SJSA1 (cell line): ENCODE measurements at regions not wholly inside any gene's neighbourhood (a gene's known extent, or its start where the extent isn't known, plus 50 kb on each side); places are given as distances from the start of the nearest gene placed in this dataset.
"Not testable (repeated sequence)": the region's sequence is repeated elsewhere in the genome, so short reads cannot be mapped to it uniquely, and the experiment has no call there.

Experiments
- DNase-seq, 2 experiments: peaks; one replicate each; pipeline ENCODE4 v3.0.0-alpha.2; 2015 to 2020; ENCODE audit warnings: low spot score in 2 of 2, low read depth in 1 of 2
- H3K27ac ChIP-seq: fragments of 250-450 bp; sonication (Bioruptor Pico); 2 replicates; pipeline ENCODE4 v1.5.1; 2020; ENCODE audit warnings: mild to moderate bottlenecking, moderate library complexity
- H3K27me3 ChIP-seq: fragments of 250-450 bp; sonication (Bioruptor Pico); replicated peaks from 2 replicates; pipeline ENCODE4 v1.5.1; 2020; ENCODE audit warnings: mild to moderate bottlenecking, moderate library complexity
- H3K36me3 ChIP-seq: fragments of 250-450 bp; sonication (Bioruptor Pico); 2 replicates; pipeline ENCODE4 v1.5.1; 2020; ENCODE audit warnings: mild to moderate bottlenecking
- H3K4me1 ChIP-seq: fragments of 250-450 bp; sonication (Bioruptor Pico); replicated peaks from 2 replicates; pipeline ENCODE4 v1.6.1; 2021; ENCODE audit warnings: mild to moderate bottlenecking
- H3K4me3 ChIP-seq: fragments of 250-450 bp; sonication (Bioruptor Pico); 2 replicates; pipeline ENCODE4 v1.5.1; 2020; ENCODE audit warnings: mild to moderate bottlenecking
- H3K9me3 ChIP-seq: fragments of 250-450 bp; sonication (Bioruptor Pico); replicated peaks from 2 replicates; pipeline ENCODE4 v1.5.1; 2020; ENCODE audit warnings: mild to moderate bottlenecking

- H3K36me3 ChIP-seq, result no peaks in the 10 kb centered on the region
- no peaks in the 10 kb centered on the region for H3K4me1 ChIP-seq
- no peak overlapping the region for H3K4me3 ChIP-seq
- no peaks in the 10 kb centered on the region for H3K9me3 ChIP-seq
- no peak for DNase-seq
- no peak overlapping the region for H3K27ac ChIP-seq
- H3K27me3 ChIP-seq, result no peaks in the 10 kb centered on the region
Measured at GRCh38 chr3:181354140-181354539, 357.6 kb upstream of the SOX2 start.

GRCh38 chr3:181344331-181344730, 354.8 kb upstream of the DNAJC19 start:
- H3K4me1 ChIP-seq, result no peaks in the 10 kb centered on the region
- no peak for DNase-seq
- no peaks in the 10 kb centered on the region for H3K9me3 ChIP-seq
- H3K4me3 ChIP-seq, result no peak overlapping the region
- no peaks in the 10 kb centered on the region for H3K36me3 ChIP-seq
- H3K27me3 ChIP-seq, result no peaks in the 10 kb centered on the region
- H3K27ac ChIP-seq, result no peak overlapping the region

- Histone ChIP-seq H3K9me3 (no peaks in the 10 kb centered on the region), H3K4me3 (no peak overlapping the region), H3K36me3 (no peaks in the 10 kb centered on the region), H3K27me3 (no peaks in the 10 kb centered on the region), H3K4me1 (no peaks in the 10 kb centered on the region), H3K27ac (no peak overlapping the region)
- DNase-seq, result no peak
Measured at GRCh38 chr3:181336597-181336996, 347.1 kb upstream of the DNAJC19 start.

- no peak overlapping the region for H3K27ac ChIP-seq
- no peaks in the 10 kb centered on the region for H3K9me3 ChIP-seq
- no peak for DNase-seq
- H3K36me3 ChIP-seq, result no peaks in the 10 kb centered on the region
- no peaks in the 10 kb centered on the region for H3K4me1 ChIP-seq
- no peak overlapping the region for H3K4me3 ChIP-seq
- H3K27me3 ChIP-seq, result no peaks in the 10 kb centered on the region
Measured at GRCh38 chr3:181333394-181333793, 343.9 kb upstream of the DNAJC19 start.

GRCh38 chr3:181330821-181331563, 341.5 kb upstream of the DNAJC19 start:
- DNase-seq, result no peak
- Histone ChIP-seq H3K27me3 (no peaks in the 10 kb centered on the region), H3K4me3 (no peak overlapping the region), H3K4me1 (no peaks in the 10 kb centered on the region), H3K36me3 (no peaks in the 10 kb centered on the region), H3K9me3 (no peaks in the 10 kb centered on the region), H3K27ac (no peak overlapping the region)

GRCh38 chr3:181330257-181330656, 340.7 kb upstream of the DNAJC19 start:
- Histone ChIP-seq H3K9me3 (no peaks in the 10 kb centered on the region), H3K4me1 (no peaks in the 10 kb centered on the region), H3K36me3 (no peaks in the 10 kb centered on the region), H3K27me3 (no peaks in the 10 kb centered on the region), H3K27ac (no peak overlapping the region), H3K4me3 (no peak overlapping the region)
- no peak for DNase-seq

- no peak overlapping the region for H3K4me3 ChIP-seq
- H3K27me3 ChIP-seq, result no peaks in the 10 kb centered on the region
- no peaks in the 10 kb centered on the region for H3K9me3 ChIP-seq
Measured at GRCh38 chr3:181329024-181329423, 339.5 kb upstream of the DNAJC19 start.

GRCh38 chr3:181328346-181328745, 338.8 kb upstream of the DNAJC19 start:
- Histone ChIP-seq H3K27me3 (no peaks in the 10 kb centered on the region), H3K36me3 (no peaks in the 10 kb centered on the region), H3K4me3 (no peak overlapping the region), H3K27ac (no peak overlapping the region), H3K4me1 (no peaks in the 10 kb centered on the region), H3K9me3 (no peaks in the 10 kb centered on the region)
- DNase-seq, result no peak

More at GRCh38 chr3:181329024-181329423, 339.5 kb upstream of the DNAJC19 start:
- no peaks in the 10 kb centered on the region for H3K36me3 ChIP-seq
- no peak overlapping the region for H3K27ac ChIP-seq
- no peaks in the 10 kb centered on the region for H3K4me1 ChIP-seq
- no peak for DNase-seq

- H3K4me3 ChIP-seq, result no peak overlapping the region
- H3K36me3 ChIP-seq, result no peaks in the 10 kb centered on the region
- DNase-seq, result no peak
- no peaks in the 10 kb centered on the region for H3K4me1 ChIP-seq
- no peaks in the 10 kb centered on the region for H3K9me3 ChIP-seq
- no peak overlapping the region for H3K27ac ChIP-seq
- H3K27me3 ChIP-seq, result no peaks in the 10 kb centered on the region
Measured at GRCh38 chr3:181327349-181327748, 337.8 kb upstream of the DNAJC19 start.

- Histone ChIP-seq H3K27me3 (no peaks in the 10 kb centered on the region), H3K4me3 (no peak overlapping the region), H3K9me3 (no peaks in the 10 kb centered on the region), H3K4me1 (no peaks in the 10 kb centered on the region), H3K27ac (no peak overlapping the region), H3K36me3 (no peaks in the 10 kb centered on the region)
- DNase-seq, result peak in 1 of 2 experiments; percentile 8
Measured at GRCh38 chr3:181326637-181327223, 337.2 kb upstream of the DNAJC19 start.

- H3K9me3 ChIP-seq, H3K4me3 ChIP-seq, DNase-seq, H3K4me1 ChIP-seq, H3K27me3 ChIP-seq, H3K27ac ChIP-seq, H3K36me3 ChIP-seq: not testable (repeated sequence)
Measured at GRCh38 chr3:181324516-181324915, 335.0 kb upstream of the DNAJC19 start.

GRCh38 chr3:181318321-181318720, 328.8 kb upstream of the DNAJC19 start:
- Histone ChIP-seq H3K36me3 (no peaks in the 10 kb centered on the region), H3K9me3 (no peaks in the 10 kb centered on the region), H3K27ac (no peak overlapping the region), H3K4me3 (no peak overlapping the region), H3K4me1 (no peaks in the 10 kb centered on the region), H3K27me3 (no peaks in the 10 kb centered on the region)
- no peak for DNase-seq

- no peaks in the 10 kb centered on the region for H3K9me3 ChIP-seq
- DNase-seq, result no peak
- no peak overlapping the region for H3K27ac ChIP-seq
- H3K27me3 ChIP-seq, result no peaks in the 10 kb centered on the region
- H3K36me3 ChIP-seq, result no peaks in the 10 kb centered on the region
- H3K4me3 ChIP-seq, result no peak overlapping the region
- no peaks in the 10 kb centered on the region for H3K4me1 ChIP-seq
Measured at GRCh38 chr3:181317508-181317907, 328.0 kb upstream of the DNAJC19 start.

GRCh38 chr3:181316482-181316881, 326.9 kb upstream of the DNAJC19 start:
- no peak for DNase-seq
- no peak overlapping the region for H3K4me3 ChIP-seq
- H3K9me3 ChIP-seq, result no peaks in the 10 kb centered on the region
- H3K27ac ChIP-seq, result no peak overlapping the region
- no peaks in the 10 kb centered on the region for H3K36me3 ChIP-seq
- H3K27me3 ChIP-seq, result no peaks in the 10 kb centered on the region
- H3K4me1 ChIP-seq, result no peaks in the 10 kb centered on the region

GRCh38 chr3:181313335-181313734, 323.8 kb upstream of the DNAJC19 start:
- no peak overlapping the region for H3K4me3 ChIP-seq
- DNase-seq, result no peak
- H3K4me1 ChIP-seq, result no peaks in the 10 kb centered on the region

More at GRCh38 chr3:181313335-181313734, 323.8 kb upstream of the DNAJC19 start:
- H3K27me3 ChIP-seq, result no peaks in the 10 kb centered on the region
- no peaks in the 10 kb centered on the region for H3K9me3 ChIP-seq
- H3K36me3 ChIP-seq, result no peaks in the 10 kb centered on the region
- H3K27ac ChIP-seq, result no peak overlapping the region
